H1 (cell line): ENCODE measurements at regions not wholly inside any gene's neighbourhood (a gene's known extent, or its start where the extent isn't known, plus 50 kb on each side); places are given as distances from the start of the nearest gene placed in this dataset.

Experiments used
- CTCF ChIP-seq, 3 experiments: IDR thresholded peaks; 1 replicate in 2 of 3; 2 replicates in 1 of 3; pipeline versions ENCODE4 v1.5.1 to v1.6.1; 2011; ENCODE audit warnings: low read length in 3 of 3, mild to moderate bottlenecking in 3 of 3, inconsistent platforms in 2 of 3, low read depth in 1 of 3, moderate library complexity in 1 of 3; ENCODE audit not compliant: insufficient read depth in 1 of 3; ENCODE audit errors: control extremely low read depth in 1 of 3

- no peak for TF ChIP-seq CTCF (IDR thresholded peaks at IDR 0.05; ENCODE audit: control extremely low read depth in 1 of 3, insufficient read depth in 1 of 3, low read depth in 1 of 3, low read length in 3 of 3)
- TF ChIP-seq, all 59 proteins: peak for 0
Measured at GRCh38 chr10:65083222-65083621, 1562.0 kb downstream of the REEP3 start (continued).
